ENCODE measurements at regions not wholly inside any gene's neighbourhood (a gene's known extent, or its start where the extent isn't known, plus 50 kb on each side); places are given as distances from the start of the nearest gene placed in this dataset.

DNA sequence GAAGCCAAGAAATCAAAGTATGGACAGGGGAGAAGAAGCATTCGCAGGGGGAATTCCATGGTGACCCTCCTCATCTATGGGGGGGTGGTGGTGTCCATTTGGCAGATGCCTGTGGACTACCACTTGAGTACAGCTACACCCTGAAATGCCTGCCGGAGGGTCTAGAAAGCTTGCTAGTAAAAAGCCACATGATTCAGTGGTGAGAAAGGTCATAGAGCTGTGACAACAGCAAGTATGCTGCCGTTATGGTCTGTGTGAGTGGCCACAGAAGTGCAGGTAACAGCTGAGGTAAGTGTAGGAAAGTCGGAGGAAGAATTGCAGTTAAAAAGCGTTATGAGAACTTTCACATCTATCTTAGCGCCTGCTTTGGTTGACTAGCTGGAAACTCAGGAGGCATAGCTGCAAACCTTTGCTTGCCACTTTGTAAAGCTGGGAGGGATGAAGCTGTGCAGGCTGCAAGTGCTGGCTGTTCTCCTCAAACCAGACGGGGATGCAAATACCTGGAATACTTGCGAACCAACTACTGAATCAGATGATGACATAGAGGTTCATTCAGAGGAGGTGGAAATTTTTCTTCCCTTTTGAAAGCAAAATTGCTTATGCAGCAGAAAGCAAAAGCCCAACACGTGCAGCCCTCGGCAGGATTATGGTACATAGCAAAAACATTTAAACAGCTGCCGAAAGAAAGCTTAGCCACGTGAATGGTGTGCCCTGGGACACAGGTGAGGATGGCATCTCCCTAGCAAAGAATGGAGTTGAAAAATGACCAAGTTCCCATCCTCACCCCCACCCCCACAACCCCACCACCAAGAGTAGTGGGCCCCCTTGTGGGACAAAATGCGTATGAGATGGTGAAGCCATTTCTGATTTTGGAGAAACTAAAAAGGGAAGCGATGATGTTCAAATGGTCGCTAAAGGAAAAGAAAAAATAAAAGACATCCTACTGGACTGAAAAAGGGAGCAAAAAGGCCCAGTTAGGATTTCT lies 287.0 kb downstream of the RERGL start:
- DNase-seq = no peak

DNA sequence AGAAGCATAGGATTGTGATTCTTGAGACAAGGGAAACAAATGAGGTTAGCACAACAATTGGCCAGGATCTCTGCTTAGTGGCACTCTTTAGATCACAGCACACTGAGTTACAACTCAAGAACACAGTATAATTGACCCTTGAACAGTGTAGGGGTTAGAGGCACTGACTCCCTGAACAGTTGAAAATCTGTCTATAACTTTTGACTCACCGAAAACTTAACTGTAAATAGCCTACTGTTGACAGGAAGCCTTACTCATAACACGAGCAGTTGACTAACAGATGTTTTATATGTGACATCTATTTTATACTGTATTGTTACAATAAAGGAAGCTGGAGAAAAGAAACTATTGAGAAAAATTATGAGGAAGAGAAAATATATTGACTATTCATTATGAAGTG lies 296.1 kb downstream of the RERGL start:
- DNase-seq = no peak

DNA sequence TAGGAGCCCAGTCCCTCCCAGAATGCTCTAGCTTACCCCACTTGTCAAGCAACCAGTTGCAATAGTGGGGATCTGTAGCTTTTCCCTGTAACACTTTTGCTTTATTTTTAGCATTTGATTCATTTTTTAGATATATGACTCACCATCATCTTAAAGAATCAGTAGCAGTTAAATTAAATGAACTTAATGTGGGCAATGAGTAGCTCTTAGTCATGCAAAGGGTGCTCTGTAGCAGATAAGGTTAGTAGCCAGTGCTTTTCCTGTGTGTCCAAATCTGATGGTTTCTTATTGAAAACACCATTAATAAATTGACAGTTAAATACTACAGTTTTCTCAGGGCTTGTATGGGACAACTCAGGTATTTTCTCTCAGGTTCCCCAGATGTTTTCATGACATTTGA lies 311.8 kb downstream of the RERGL start:
- DNase-seq = no peak

DNA sequence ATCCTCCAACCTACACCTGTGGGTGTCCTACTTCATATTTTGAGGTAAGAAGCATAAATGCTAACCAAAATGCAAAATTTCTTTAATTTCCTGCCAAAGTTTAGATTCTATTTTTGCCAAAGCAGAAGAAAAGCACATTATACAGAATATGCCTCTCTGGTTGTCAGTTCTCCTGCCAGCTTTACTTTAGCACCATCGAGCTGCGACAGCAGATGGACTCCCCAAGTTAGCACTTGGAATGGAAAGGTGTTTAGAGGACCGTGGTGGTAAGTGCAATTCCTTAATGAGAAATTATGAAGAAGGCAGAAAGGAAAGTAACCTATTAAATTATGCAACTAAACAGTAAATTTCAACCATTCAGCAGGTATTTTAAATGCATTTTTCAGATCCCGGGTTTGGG lies 326.6 kb downstream of the RERGL start:
- no peak for DNase-seq

DNA sequence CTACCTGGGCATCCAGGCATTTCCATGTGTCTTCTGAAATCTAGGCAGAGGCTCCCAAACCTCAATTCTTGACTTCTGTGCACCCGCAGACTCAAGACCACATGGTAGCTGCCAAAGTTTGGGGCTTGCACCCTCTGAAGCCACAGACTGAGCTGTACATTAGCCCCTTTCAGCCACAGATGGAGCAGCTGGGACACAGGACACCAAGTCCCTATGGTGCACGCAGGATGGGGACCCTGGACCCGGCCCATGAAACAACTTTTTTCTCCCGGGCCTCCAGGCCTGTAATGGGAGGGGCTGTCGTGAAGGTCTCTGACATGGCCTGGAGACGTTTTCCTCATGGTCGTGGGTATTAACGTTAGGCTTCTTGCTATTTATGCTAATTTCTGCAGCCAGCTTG lies 330.0 kb downstream of the RERGL start:
- no peak for DNase-seq
